Large intestine (tissue), 3 donors: ENCODE measurements at regions not wholly inside any gene's neighbourhood (a gene's known extent, or its start where the extent isn't known, plus 50 kb on each side); places are given as distances from the start of the nearest gene placed in this dataset.

Source experiments
- DNase-seq, 2 donors: peaks; one replicate each; pipeline versions ENCODE4 v3.0.0 to v3.0.0-alpha.2; 2013
- H3K27ac ChIP-seq: one replicate; pipeline ENCODE4 v1.5.1; 2013; ENCODE audit warnings: low read length
- H3K27me3 ChIP-seq: 2 replicates; pipeline ENCODE4 v1.6.1; 2013; ENCODE audit warnings: low read length; ENCODE audit not compliant: control insufficient read depth, insufficient read depth
- H3K36me3 ChIP-seq: 2 replicates; pipeline ENCODE4 v1.6.1; 2013; ENCODE audit warnings: low read length; ENCODE audit not compliant: control insufficient read depth, insufficient read depth
- H3K4me1 ChIP-seq: one replicate; pipeline ENCODE4 v1.6.1; 2013; ENCODE audit warnings: low read length; ENCODE audit not compliant: control insufficient read depth, insufficient read depth
- H3K4me3 ChIP-seq: one replicate; pipeline ENCODE4 v1.5.1; 2013; ENCODE audit warnings: low read length
- H3K9me3 ChIP-seq: one replicate; pipeline ENCODE4 v1.6.1; 2013; ENCODE audit warnings: mild to moderate bottlenecking, low read depth, low read length, moderate library complexity; ENCODE audit not compliant: control insufficient read depth
- WGBS: methylation state at CpG from one replicate; pipeline ENCODE4 v1.1.5; 2013; ENCODE audit warnings: low lambda C conversion rate; ENCODE audit not compliant: insufficient coverage; 5-methylcytosine and 5-hydroxymethylcytosine counted together

- Histone ChIP-seq H3K27me3 (no peaks in the 10 kb centered on the region), H3K27ac (no peak overlapping the region), H3K9me3 (no peaks in the 10 kb centered on the region), H3K36me3 (no peaks in the 10 kb centered on the region), H3K4me3 (no peak overlapping the region), H3K4me1 (no peaks in the 10 kb centered on the region)
- WGBS, result no CpG with 5 or more reads among the region's 2 CpGs
- no peak for DNase-seq
These were observed 281.1 kb downstream of the SLC4A3 start for GRCh38 chr2:219908538-219908937.

- no peaks in the 10 kb centered on the region for H3K4me1 ChIP-seq
- H3K27ac ChIP-seq, result no peak overlapping the region
- no peaks in the 10 kb centered on the region for H3K9me3 ChIP-seq
- no peaks in the 10 kb centered on the region for H3K36me3 ChIP-seq
- DNase-seq, result no peak
- no peaks in the 10 kb centered on the region for H3K27me3 ChIP-seq
- 100% methylated on average over 1 of the region's 4 CpGs for WGBS
- no peak overlapping the region for H3K4me3 ChIP-seq
These were observed 284.1 kb downstream of the SLC4A3 start for GRCh38 chr2:219911541-219911940.

DNA sequence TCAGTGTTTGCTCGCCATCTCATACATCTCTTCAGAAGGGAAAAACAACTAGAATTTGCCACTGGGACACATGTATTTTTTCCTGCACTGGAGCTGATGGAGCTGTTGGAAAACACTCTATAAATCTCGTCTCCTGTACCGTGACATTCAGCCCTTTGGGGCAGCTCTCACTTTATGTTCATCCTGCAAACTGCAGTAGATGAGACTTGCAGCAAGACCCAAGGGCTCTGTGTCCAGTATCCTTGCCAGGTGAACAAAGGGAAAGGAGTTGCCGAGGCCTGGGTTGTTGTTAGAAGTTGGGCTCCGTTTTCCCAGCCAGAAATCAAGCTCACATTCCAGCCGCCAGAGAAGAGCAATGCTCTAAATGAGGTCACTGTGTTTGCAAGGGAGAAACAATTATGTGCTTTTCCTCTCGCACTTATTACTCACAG lies 285.1 kb downstream of the SLC4A3 start:
- H3K27ac ChIP-seq, result no peak overlapping the region
- DNase-seq, result peak; percentile 9 to 13
- no CpG with 5 or more reads among the region's 7 CpGs for WGBS

GRCh38 chr2:219914577-219914976 lies 287.1 kb downstream of the SLC4A3 start:
- Histone ChIP-seq H3K27me3 (no peaks in the 10 kb centered on the region), H3K4me1 (no peaks in the 10 kb centered on the region), H3K4me3 (no peak overlapping the region), H3K27ac (no peak overlapping the region), H3K36me3 (no peaks in the 10 kb centered on the region), H3K9me3 (no peaks in the 10 kb centered on the region)
- DNase-seq, result no peak
- no CpG with 5 or more reads among the region's 5 CpGs for WGBS

More for the DNA sequence above, 285.1 kb downstream of the SLC4A3 start:
- H3K9me3 ChIP-seq, result no peaks in the 10 kb centered on the region
- H3K4me3 ChIP-seq, result no peak overlapping the region
- H3K4me1 ChIP-seq, result no peaks in the 10 kb centered on the region
- no peaks in the 10 kb centered on the region for H3K36me3 ChIP-seq
- H3K27me3 ChIP-seq, result no peaks in the 10 kb centered on the region

GRCh38 chr2:219916281-219916680 lies 288.9 kb downstream of the SLC4A3 start:
- Histone ChIP-seq H3K27me3 (no peaks in the 10 kb centered on the region), H3K27ac (no peak overlapping the region), H3K4me1 (no peaks in the 10 kb centered on the region), H3K4me3 (no peak overlapping the region), H3K36me3 (no peaks in the 10 kb centered on the region), H3K9me3 (no peaks in the 10 kb centered on the region)
- DNase-seq, result no peak
- no CpG with 5 or more reads among the region's 6 CpGs for WGBS

DNA sequence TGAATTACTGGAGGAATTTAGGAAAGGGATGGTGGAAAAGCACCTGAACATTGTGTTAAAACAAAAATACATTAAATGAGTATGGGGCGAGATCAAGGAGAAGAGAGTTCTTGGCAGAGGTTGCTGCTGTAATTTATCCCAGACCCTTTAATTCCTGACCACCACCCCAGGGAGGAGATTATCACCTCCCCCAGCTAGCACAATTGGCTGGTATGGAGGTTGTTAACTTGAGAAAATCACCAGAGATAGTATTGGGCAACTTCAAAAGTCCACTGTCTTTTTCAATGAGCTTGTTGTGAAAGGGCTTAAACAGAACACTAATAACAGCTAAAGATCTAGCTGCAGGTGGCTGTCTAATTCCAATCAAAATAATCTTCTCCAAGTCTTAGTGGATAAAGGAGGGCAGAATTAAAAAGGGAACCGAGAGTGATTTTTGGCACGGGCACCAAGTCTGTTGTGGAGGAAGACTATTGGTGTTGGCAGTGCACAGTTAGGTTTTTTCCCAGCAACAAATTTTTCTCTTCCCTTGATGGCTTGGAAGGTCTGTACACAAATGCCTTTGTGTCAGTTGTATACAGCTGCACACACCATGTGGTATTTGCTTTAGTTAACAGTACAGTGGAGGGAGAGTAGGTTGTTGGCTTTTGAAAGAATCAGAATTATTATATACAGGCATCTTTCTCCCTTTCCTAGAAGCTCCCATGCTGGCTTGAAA lies 289.5 kb downstream of the SLC4A3 start:
- Histone ChIP-seq H3K4me3 (no peak overlapping the region), H3K27me3 (no peaks in the 10 kb centered on the region), H3K9me3 (no peaks in the 10 kb centered on the region), H3K4me1 (no peaks in the 10 kb centered on the region), H3K36me3 (no peaks in the 10 kb centered on the region), H3K27ac (no peak overlapping the region)
- DNase-seq, result no peak
- 100% methylated on average over 1 of the region's 3 CpGs for WGBS

DNA sequence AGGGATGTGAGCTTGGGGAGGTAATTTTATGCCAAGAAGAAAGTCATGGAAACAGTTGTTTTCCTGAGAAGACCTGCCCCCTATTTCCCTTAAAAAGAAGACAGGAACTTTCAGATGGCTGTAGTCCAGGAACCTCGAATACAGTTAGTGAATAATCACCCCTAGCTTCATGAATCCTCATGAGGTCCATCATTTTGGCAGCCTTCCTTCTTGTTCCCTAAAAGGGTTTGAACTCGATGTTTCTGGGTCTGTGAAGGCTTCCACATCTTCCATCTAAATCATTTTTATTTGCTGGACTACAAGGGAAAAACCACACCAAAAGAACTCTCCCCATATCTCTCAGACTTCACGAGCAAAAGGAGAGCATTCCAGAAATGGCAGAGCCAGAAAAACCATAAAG lies 290.8 kb downstream of the SLC4A3 start:
- no peaks in the 10 kb centered on the region for H3K27me3 ChIP-seq
- DNase-seq, result no peak
- WGBS, result no CpG with 5 or more reads among the region's 3 CpGs
- no peaks in the 10 kb centered on the region for H3K36me3 ChIP-seq
- no peak overlapping the region for H3K4me3 ChIP-seq
- no peak overlapping the region for H3K27ac ChIP-seq
- H3K9me3 ChIP-seq, result no peaks in the 10 kb centered on the region
- no peaks in the 10 kb centered on the region for H3K4me1 ChIP-seq

DNA sequence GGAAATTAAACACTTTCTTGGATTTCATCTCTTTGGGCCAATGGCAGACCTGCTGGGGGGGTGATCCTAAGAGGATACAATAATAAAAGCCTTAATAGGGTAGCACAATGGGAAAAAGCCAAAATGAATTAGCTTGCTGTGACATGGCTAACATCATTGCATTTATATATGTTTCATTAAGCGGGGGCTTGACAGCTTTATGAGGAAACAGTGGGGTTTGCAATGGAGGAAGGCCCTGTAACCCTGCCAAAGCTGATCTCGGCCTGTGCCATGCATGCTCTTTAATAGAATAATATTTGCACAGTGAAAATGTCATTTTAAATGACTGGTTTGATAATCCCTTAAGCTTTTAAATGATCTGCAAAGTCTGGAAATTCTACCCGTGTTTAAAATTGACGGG lies 291.5 kb downstream of the SLC4A3 start:
- DNase-seq, result no peak
- no peak overlapping the region for H3K27ac ChIP-seq
- 0% methylated on average over 1 of the region's 4 CpGs for WGBS
- no peaks in the 10 kb centered on the region for H3K27me3 ChIP-seq
- no peak overlapping the region for H3K4me3 ChIP-seq
- H3K9me3 ChIP-seq, result no peaks in the 10 kb centered on the region
- H3K36me3 ChIP-seq, result no peaks in the 10 kb centered on the region
- no peaks in the 10 kb centered on the region for H3K4me1 ChIP-seq

DNA sequence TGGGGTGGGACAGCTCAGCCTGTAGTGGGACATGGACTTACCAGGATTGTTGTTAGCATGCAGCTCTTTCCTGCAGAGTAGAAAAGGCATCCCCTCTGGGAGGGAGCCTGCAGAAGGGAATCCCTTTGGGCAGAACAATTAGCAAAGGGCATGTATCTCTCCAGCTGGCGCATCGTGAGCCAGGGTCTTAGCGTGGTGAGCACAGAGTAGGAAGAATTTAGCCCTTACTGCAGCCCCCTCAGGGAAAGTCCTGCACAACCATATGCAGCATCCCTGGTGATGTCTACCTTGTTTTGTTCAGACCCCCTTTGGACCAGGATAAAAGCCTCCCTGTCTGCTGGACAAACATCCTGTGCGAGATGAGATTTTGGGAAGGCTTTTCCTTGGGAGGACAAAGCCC lies 292.1 kb downstream of the SLC4A3 start:
- Histone ChIP-seq H3K27me3 (no peaks in the 10 kb centered on the region), H3K9me3 (no peaks in the 10 kb centered on the region), H3K27ac (no peak overlapping the region), H3K36me3 (no peaks in the 10 kb centered on the region), H3K4me1 (no peaks in the 10 kb centered on the region), H3K4me3 (no peak overlapping the region)
- 100% methylated on average over 1 of the region's 4 CpGs for WGBS
- DNase-seq, result no peak

DNA sequence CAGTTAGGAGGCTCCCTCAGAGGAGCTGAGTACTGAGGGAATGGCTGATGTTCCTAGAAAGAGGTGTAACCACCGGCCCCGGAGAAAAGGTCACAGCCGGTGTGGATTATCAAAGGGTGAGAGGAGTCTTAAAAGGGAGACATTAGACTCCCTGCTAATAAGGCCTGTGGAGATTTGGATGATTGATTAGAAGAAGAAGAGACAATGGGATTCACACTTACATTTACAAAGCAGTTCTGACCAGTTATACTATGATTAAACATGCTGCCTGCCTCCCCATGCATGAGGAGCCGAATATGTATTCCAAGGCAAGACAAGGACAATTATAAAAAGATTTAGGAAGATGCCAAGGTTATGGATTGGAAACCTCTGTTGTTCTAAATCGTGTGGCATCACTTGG lies 302.4 kb downstream of the SLC4A3 start:
- no peak overlapping the region for H3K27ac ChIP-seq
- no peak overlapping the region for H3K4me3 ChIP-seq
- no peaks in the 10 kb centered on the region for H3K27me3 ChIP-seq
- no peaks in the 10 kb centered on the region for H3K36me3 ChIP-seq
- no peaks in the 10 kb centered on the region for H3K4me1 ChIP-seq
- no CpG with 5 or more reads among the region's 5 CpGs for WGBS
- DNase-seq, result no peak
- no peaks in the 10 kb centered on the region for H3K9me3 ChIP-seq

DNA sequence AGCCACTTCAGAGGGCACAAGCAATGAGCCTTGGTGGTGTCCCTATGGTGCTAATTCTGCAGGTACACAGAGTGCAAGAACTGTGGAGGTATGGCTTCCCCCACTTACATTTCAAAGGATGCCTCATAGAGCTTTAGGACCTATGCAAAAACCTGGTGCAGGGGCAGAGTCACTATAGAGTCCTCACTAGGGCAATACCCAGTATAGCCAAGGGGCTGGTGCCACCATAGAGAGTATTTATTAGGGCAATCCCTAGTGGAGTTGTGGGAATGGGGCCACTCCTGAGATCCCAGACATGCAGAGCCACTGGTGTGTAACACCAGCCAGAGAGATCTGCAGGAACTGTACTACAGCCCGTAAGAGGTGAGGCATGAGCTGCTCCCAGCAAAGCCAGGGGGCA lies 312.2 kb downstream of the SLC4A3 start:
- H3K9me3 ChIP-seq, result no peaks in the 10 kb centered on the region
- no peaks in the 10 kb centered on the region for H3K36me3 ChIP-seq
- no peak overlapping the region for H3K27ac ChIP-seq
- no peaks in the 10 kb centered on the region for H3K4me1 ChIP-seq
- H3K27me3 ChIP-seq, result no peaks in the 10 kb centered on the region
- no peak overlapping the region for H3K4me3 ChIP-seq
- no peak for DNase-seq
- no CpG with 5 or more reads among the region's 1 CpG for WGBS
